SH-SY5Y (cell line): ENCODE measurements at regions not wholly inside any gene's neighbourhood (a gene's known extent, or its start where the extent isn't known, plus 50 kb on each side); places are given as distances from the start of the nearest gene placed in this dataset.

Experiments used
- GATA2 ChIP-seq: IDR thresholded peaks from 2 replicates; pipeline ENCODE4 v1.6.1; 2011; ENCODE audit warnings: mild to moderate bottlenecking, low read depth, low read length
- GATA3 ChIP-seq: IDR thresholded peaks from 2 replicates; pipeline ENCODE4 v1.6.1; 2011; ENCODE audit warnings: low read depth, mild to moderate bottlenecking, low read length, moderate library complexity

DNA sequence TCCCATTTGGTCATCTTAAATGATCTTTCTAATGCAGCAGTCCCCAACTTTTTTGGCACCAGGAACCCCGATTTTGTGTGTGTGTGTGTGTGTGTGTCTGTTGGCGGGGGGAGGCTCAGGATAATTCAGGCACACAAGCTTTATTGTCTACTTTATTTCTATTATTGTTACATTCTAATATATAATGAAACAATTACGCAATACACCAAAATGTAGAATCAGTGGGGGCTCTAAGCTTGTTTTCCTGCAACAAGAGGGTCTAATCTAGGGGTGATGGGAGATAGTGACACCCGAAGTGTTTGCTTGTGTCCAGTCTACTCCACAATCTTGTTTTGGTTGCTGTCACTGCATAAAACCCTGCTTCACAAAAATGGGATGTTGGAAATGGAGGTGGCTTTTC, 621.1 kb upstream of the LRFN5 start:
- TF ChIP-seq GATA2 (no peak), GATA3 (no peak)
